GM21423 (cell line): ENCODE measurements at regions not wholly inside any gene's neighbourhood (a gene's known extent, or its start where the extent isn't known, plus 50 kb on each side); places are given as distances from the start of the nearest gene placed in this dataset.
"Not testable (repeated sequence)": the region's sequence is repeated elsewhere in the genome, so short reads cannot be mapped to it uniquely, and the experiment has no call there.

Experiments used
- ATAC-seq: cut with Tn5 transposase; IDR thresholded peaks from one replicate; pipeline ENCODE4 v1.9.1; 2021; ENCODE audit warnings: mild to moderate bottlenecking, moderate library complexity; ENCODE audit not compliant: unreplicated experiment

DNA sequence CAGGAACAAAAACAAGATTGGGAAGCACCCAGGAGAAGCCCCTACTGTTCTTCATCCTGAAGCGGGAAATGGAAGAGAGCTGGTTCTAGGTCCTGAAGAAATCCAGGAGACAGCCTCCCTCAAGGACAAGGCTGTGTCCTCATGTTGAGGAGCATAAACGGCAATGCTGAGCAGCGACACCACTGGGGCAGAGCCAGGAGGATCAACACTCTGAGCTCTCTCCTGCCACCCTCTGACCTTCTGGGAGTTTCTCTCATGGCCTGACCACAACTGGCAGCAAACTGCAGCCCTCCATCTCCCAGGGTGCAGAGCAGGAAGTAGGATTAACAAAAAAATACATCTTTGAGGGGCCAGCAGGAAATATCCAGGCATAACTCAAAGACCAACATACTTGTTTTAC is 1292.2 kb upstream of the TMEM132C start:
- no peak for ATAC-seq

DNA sequence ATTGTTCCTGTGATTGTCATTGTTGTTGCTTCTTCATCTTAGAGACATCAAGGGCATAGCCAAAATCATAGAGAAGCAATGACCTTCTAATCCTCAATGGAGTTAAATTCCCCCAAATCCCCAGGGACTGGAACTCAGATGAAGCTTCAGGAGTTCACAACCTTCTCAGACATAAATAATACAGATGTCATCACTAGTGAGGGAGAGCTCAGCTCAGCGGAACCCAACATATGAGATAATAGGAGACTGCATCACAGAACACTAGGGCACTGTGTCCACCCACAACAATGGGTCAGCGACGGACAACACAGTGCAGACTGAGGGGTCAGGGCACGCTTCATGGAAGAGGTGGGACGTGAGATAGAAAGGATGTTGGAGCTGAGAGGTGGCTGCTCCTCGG is 1290.4 kb upstream of the TMEM132C start:
- no peak for ATAC-seq

DNA sequence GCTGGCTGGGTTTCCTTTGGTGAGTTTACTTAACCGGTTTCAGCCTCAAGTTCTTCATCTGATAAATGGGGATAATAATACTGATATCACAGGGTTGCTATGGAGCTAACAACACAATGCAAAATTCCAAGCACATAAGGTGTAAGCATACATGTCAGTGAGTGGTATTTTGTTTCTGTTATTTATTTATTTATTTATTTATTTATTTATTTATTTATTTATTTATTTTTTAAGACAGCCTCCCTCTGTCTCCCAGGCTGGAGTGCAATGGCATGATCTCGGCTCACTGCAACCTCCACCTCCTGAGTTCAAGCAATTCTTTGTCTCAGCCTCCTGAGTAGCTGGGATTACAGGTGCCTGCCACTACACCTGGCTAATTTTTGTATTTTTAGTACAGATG is 1287.4 kb upstream of the TMEM132C start:
- ATAC-seq, result not testable (repeated sequence)

DNA sequence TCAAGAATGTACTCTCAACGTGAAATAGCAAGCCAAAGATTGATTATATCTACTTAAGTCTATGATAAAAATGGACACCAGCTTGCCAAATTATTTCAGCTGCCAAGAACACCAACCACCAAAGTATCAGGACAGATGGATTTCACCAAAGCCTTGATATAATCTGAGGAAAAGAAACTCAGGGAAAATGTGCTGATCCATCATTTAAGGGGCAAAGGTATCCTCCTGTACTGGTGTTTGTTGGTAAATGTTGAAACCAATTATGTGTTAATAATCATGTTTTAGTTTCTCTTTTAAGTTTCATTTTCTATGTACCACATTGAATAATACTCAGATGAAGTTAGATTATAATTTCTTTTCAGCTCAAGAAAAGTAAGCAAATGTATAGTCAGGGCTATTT is 1284.3 kb upstream of the TMEM132C start:
- ATAC-seq, result no peak

DNA sequence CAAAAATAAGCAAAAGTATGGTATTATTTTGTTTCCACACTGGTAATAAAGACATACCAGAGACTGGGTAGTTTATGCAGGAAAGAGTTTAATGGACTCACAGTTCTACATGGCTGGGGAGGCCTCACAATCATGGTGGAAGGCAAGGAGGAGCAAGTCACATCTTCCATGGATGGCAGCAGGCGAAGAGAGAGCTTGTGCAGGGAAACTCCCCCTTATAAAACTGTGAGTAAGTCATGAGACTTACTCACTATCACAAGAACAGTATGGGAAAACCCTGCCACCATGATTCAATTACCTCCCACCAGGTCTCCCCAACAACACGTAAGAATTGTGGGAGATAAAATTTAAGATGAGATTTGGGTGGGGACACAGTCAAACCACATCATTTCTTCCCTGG is 1283.2 kb upstream of the TMEM132C start:
- not testable (repeated sequence) for ATAC-seq

DNA sequence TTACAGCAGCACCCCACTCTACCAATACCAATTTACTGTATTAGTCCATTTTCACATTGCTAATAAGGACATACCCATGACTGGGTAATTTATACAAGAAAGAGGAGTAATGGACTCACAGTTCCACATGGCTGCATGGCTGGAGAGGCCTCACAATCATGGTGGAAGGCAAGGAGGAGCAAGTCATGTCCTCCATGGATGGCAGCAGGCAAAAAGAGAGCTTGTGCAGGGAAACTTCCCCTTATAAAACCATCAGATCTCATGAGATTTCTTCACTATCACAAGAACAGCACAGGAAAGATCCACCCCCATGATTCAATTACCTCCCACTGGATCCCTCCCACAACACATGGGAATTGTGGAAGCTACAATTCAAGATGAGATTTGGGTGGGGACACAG is 1281.3 kb upstream of the TMEM132C start:
- not testable (repeated sequence) for ATAC-seq

DNA sequence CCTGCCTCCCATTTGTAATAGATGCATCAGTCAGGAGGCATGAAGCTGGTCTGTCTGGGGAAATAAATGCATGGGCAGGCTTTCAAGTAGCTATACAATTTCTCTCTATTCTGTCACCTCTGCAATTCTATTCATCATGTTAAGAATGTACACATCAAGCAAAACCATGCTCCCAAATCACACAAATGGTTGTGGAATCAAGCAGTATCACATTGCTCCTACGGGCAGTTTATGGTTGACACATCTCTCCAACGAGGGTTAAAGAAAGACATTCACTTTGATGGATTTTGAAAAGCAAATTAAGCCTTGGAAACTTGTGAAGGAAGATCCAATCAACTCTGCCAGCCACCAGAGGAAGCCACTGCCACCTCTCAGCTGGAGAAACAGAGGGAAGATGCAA is 1277.4 kb upstream of the TMEM132C start:
- no peak for ATAC-seq

DNA sequence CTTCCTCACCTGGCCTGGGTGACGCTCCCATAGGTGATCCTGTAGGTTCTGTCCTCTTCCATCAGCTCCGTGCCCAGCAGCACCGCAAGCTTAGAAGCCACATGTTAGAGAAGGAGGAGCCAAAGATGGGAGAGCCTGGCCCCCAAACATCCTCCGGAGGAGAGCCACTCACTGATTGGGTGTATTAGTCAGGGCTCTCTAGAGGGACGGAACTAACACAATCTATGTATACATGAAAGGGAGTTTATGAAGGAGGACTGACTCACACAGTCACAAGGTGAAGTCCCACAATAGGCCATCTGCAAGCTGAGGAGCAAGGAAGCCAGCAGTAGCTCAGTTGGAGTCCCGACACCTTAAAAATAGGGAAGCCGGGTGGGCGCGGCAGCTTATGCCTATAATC is 1273.1 kb upstream of the TMEM132C start:
- ATAC-seq, result no peak

DNA sequence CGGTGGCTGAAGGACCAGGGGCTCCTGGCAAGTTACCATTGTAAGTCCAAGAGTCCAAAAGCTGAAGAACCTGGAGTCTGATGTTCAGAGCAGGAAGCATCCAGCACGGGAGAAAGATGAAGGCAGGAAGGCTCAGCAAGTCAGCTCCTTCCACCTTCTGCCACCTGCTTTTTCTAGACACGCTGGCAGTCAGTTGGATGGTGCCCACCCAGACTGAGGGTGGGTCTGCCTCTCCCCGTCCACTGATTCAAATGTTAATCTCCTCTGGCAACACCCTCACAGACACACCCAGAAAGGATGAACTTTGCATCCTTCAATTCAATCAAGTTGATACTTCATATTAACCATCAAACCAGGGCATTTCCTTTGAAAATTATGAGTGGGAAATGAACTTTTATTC is 1272.4 kb upstream of the TMEM132C start:
- no peak for ATAC-seq

DNA sequence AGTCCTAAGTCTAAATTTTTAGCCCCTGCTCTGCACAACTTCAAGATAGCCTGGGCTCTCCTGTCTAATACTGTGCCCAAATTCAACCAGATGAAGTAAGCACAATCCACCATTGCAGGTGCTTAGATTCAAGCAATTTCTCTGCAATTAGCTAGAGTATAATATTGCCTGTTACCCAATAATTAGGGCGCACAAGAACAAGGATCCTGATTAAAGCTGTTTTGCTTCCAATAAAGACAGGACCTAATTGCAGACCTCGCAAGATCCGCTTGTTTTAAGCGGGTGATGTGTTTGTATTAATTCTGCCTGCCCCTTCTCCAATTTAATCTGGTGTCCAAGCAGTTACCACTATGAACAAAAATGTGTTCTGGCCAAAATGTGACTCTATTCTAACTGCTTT is 1268.9 kb upstream of the TMEM132C start:
- ATAC-seq, result no peak

DNA sequence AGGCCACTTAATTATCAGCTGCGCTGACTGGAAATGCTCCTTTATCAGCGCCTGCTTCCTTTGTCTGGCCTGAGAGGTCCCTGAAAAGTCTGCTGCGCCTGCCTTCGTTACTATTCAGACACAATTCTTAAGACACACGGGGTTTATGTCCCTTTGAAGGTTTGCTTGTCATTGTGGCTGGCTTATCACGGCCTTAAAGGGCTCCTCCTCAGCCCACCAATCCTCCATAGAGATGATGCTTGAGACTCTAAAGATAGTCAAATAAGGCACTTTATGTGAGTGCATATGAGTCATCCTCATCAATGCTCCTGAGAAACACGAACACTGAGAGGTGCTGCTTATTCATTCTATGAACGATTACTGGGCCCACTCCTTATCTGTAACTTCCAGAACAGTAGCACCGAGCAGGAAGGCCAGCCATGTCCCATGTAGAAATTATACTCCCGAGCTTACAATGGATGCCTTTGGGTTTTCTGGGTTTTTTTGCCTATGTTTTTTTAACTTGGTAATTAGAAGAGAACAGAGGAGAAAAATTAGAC is 1268.2 kb upstream of the TMEM132C start:
- ATAC-seq, result no peak

DNA sequence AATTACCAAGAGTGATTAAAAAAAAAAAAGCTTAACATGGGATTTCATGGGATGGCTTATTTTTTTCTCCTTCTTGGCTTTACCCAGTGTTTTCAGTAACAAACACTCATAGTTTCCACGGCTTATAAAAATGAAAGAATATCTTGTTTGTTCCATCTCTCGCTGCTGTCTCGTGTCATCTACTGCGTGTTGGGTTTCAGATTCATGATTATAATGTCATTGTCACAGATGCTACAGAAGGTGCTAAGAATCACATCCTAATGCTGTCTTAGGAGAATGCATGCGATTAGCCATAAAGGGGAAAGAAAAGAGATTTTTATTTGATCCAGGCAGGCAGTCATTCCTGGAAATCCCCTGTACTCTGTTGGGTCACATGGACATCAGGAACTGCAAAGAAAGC is 1267.6 kb upstream of the TMEM132C start:
- no peak for ATAC-seq

DNA sequence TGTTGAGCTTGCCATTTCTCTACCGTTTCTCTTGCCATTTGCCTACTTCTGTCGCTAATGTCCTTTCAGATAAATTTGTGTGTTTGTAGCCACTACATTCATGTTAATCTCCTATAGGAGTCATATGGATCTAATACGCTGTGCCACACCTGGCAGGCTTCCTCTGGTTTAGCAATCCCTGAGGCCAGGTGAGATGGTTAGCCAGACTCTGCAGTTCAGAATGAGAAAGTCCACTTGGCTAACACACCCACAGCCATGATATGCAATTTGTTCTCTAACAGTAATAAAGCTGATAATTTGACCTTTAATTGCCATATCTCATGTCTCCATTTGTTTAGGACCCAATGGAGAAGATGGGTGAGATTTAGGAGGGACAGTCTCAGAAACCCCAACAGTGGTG is 1261.6 kb upstream of the TMEM132C start:
- ATAC-seq, result no peak

DNA sequence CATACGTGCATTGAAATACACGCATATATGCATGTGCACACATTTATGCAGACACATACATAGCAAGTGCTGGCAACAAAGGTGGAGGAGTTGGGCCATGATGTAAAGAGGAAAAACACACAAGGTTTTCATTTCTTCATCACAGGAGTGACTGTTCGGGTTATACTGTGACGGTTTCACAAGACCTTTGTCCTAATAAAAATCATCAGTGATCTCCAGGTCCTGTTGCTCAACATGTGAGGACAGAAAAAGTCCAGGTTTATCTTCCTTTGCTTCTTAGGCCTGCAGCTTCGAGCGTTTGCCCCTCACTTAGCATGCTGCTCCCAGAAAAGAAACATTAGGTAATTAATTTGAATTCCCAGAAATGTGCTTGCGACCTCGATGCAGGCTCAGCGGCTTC is 1260.0 kb upstream of the TMEM132C start:
- ATAC-seq, result no peak

DNA sequence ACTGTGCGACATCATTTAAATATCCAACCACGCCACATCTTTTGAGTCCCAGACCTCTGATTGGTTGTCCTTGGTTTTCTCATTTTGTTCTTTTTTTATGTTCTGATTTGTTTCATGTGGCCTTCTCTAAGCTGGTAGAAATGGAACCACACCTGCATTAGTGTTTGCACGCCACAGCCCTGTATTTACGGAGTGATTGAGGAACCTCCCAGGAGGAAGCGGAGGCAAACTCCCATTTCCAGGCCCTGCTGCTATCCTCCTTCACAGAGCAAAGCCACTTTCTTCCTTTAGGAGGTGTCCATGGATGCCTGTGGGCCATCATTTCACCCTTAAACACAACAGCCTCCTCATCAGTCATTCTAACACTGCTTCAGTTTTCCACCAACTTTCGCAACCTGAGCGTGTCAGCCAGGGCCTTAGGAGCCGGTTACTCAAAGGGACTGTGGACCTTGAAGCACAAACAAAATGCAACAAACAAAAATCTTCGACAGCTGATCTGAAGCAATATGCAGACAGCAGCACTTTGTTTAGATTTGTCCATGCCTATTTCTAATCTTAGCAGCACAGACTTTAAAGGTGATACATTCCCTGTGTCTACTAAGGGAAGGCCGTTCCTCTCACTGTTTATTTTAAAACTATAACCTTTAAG is 1258.1 kb upstream of the TMEM132C start:
- no peak for ATAC-seq

DNA sequence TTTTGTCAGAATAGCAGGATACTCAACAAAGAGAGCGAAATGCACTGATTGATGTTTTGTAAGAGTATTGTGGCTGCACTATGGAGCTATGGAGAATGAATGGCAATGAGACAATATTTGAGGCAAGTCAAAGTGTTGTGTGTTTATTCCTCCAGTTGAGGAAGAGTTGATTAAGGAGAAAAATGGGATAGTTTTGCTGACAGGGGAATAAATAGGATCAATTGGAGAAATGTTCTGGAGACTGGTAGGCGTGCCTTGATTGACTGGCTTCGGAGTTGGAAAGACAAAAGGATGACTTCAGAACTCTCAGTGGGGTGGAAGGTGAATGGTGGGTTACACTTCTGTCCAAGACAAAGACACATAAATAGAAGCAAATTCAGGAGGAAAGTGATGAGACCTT is 1254.9 kb upstream of the TMEM132C start:
- ATAC-seq, result no peak

DNA sequence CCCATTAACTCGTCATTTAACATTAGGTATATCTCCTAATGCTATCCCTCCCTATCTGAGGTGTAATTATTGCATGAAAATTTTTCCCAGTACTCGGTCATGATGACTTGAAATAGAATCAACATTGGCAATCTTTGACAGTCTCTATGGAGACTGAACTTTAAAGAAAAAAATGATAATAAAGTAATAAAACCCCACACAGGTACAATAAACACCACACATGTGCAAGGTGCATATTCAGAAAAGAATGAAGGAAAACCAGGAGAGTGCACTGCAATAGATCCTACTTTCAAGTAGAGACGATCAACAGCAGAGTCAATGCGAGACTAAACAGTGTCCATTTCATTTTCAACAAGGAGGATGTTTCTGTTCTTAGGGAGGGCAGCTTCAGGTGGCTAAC is 1253.8 kb upstream of the TMEM132C start:
- no peak for ATAC-seq

DNA sequence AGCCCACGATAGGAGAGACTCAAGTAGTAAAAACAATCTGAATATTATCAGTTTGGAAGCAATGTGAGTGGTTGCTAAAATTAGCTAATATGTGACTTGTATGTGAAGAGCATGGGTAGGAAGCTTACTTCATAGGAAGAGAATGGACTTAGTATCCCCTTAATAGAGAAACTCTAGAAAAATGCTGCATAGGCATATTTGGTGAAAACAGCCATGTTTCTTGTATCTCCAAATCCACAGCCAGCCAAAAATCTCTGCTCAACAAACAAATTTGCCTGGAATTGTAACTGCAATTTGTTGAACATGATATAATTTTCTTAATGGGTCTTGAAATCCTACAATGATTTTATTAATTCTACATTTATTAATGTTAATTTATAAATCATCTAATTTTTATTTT is 1252.9 kb upstream of the TMEM132C start:
- no peak for ATAC-seq

DNA sequence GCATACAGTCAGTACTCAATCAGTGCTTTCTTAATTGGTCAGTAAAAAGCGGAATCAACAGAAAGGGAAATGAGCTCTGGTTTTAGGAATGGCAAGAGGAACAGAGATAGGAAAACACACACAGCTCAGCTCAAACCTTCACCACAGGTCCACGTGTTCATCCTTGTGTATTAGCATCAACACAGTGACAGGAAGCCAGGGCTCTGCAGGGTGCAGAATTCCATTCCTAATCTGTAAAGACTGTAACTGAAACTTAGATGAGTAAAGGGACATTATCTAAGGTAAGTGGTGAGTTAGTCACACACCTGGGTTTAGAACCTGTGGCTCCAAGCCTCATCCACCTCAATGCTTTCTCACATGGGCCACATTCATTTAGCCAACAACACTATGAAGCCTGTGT is 1242.2 kb upstream of the TMEM132C start:
- ATAC-seq, result no peak

DNA sequence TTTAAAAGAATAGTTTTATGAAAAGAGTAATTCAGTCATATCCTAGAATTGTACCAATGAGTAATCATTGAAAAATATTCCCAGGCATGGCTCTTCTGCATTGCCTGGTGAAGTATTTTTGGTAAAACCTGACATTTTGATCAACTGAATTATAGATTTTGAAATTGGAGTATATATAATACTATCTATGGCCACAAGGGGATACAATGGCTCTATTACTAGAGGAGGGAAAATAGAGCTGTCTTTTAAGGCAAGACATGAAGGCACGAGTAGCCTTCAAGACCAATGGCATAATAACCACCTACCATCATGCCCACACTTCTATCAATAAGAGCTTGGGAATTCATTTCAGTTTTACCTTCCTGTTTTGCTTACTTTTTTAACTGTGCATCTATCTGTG is 1241.4 kb upstream of the TMEM132C start:
- ATAC-seq, result no peak

DNA sequence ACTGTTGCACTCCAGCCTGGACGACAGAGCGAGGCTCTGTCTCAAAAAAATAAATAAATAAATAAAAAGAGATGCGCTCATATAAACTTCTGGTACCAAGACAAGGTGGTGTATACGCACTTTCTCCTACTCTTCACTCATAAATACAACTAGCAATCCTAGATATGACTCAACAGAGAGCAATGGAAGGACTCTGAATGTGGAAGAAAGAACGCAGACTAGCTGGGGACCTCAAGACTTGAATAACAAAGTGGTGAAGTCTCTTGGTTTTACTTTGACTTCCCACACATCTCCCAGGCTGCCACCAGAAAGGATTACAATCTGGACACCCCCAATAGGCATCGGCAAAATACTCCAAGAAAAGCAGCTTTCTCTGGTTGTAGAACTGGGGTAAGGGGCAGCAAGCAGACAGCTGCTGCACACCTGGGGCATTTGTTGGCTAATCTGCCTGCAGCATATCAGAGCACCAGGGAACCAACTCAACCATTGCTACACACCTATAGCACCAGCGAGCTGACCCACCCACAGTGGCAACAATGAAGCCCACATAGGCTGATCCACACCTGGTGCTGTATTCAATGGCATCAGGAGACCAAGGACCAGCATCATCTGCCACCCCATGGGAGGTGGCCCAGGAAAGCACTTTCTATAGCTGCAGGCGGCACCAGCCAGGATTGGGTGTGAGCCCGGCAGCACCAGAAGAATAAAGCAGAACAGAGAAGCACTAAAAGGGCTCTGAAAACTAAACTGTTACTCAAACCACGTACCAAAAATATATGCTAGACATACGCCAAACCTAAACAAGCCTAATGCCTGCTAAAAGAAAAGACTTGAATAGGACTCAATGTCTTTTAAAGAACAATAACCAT is 1231.7 kb upstream of the TMEM132C start:
- ATAC-seq, result no peak

DNA sequence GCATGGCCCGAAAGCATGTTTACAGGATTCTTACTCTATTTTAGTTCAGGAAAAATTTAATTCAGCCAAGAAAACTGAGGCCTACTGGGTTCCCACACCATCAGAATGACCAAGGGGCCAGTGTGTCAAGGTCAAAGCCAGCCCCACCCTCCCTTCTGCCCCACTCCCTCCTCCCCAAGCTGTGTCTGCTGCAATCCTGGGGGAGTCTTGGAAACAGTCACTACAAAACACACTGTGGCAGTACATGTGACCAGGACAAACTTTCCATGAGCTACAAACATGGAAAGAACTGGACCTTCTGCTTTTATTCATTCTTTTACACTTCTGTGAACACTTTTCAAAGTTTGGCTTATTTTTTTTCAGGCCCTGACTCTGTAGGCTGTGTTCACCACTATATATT is 1228.8 kb upstream of the TMEM132C start:
- no peak for ATAC-seq
